Hippocampal formation (tissue), 2 donors: ENCODE measurements at regions not wholly inside any gene's neighbourhood (a gene's known extent, or its start where the extent isn't known, plus 50 kb on each side); places are given as distances from the start of the nearest gene placed in this dataset.
"Not testable (repeated sequence)": the region's sequence is repeated elsewhere in the genome, so short reads cannot be mapped to it uniquely, and the experiment has no call there.

Experiments
- DNase-seq, 2 donors: peaks; one replicate each; lab custom pipeline; 2025; lab: John Stamatoyannopoulos, UW

GRCh38 chr10:80946957-80947726, 409.4 kb downstream of the SH2D4B start:
- DNase-seq: no peak

DNA sequence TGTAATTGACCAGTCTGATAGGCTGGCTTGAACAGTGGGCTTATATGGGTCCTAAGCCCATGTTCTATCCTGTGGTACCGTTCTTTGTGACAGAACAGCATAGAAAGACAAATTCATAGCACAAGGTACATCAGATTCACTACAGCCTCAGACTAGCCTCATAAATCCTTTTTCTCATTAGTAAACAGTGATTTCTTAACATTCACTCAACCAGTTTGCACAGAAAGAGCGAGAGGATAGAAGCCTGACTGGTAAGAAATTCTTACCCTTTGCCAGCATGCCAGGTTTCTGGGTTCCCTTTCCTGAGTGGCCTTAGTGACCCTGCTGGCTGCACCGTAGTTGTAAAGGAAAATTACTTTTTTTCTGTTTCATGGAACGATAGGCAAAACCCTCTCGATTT, 412.1 kb downstream of the SH2D4B start:
- DNase-seq: no peak

DNA sequence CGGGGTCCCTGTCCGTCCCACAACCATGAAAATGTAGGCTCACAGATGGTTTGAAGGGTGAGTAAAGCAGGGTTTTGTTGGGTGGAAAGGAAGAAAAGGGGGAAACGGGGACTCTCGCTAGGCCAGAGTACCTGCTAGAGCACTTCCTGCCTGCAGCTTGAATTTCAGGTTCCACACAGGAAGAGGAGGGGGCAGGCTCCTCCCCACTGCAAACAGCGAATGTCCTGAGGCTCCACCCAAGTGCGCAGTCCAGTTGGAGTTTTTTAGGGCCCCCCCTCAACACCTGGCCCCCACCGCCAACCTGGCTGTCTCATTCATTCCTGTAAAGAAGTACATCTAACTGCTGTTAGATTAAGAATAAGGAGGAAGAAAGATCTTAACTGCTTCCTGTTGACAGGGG, 414.7 kb downstream of the SH2D4B start:
- no peak for DNase-seq

GRCh38 chr10:80957161-80957560, 419.5 kb downstream of the SH2D4B start:
- DNase-seq: no peak

DNA sequence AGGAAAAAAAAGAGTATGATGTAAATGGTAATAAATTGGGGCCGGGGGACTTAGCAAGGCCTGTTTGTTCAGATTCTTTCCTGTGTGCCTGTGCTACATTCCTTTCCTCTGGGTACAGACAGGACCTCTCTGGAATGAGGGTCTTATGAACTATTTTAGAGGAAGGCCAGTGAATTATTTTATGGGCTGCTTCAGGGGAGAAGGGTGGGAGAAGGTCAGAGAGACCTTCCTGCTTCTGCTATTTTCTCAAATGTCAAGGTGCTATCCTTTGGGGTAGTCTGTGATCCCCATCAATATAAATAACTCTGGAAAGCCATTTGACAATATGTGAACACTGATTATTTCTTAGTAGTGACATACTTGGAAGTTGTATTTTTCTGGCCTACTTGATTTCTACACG, 426.5 kb downstream of the SH2D4B start:
- no peak for DNase-seq

DNA sequence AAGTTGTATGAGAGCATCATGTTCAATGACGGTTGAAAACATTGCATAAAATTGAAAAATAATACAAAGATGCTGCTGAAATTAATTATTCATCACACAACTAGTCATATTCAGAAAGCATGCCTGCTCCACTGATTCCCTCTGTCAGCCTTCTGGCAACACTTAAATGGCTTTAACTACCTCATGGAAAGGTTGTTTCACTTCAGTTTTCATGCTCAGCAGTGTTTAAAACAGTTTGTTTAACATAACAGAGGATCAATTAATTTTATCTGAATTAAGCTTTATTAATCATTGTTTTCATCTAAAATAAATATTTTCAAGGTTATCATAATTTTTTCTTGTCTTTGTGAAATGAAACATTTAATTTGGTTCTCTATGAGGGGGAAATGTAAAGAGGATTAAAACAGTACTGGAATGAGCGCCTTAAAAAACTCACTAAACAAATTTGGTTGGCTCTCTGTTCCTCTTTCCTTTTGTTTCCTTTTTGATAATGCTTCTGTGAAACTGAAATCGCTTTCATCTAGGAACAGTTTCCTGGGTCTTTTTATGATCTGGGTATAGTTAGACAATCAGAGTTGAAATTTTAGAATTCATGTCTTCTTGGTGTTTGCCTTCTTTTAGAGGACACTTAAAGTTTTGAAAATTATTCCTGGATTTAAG, 427.4 kb downstream of the SH2D4B start:
- DNase-seq: no peak

- no peak for DNase-seq
These were observed 428.8 kb downstream of the SH2D4B start for GRCh38 chr10:80966326-80966986.

DNA sequence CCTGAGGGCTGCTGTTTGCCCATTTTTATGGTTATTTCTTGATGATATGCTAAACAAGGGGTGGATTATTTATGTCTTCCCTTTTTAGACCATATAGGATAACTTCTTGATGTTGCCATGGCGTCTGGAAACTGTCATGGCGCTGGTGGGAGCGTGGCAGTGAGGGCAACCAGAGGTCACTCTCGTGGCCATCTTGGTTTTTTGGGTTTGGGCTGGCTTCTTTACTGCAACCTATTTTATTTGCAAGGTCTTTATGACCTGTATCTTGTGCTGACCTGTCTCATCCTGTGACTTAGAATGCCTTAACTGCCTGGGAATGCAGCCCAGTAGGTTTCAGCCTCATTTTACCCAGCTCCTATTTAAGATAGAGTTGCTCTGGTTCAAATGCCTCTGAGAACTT, 429.7 kb downstream of the SH2D4B start:
- DNase-seq: not testable (repeated sequence)

DNA sequence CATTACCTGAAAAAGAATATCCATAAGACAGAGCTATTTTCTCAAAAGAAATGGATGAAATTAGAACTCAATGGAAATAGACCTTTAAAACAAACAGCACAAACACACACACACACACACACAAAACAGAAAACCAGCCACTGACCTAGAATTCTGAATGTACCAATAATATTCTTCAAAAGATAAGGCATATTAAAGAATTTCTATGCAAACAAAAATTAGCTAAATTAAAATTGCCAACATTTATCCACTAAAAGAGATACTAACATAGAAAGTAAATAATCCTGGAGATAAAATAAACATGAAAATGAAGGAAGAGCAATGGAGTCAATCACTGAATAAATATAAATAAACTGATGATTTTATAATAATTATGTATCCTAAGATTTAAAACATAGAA, 431.2 kb downstream of the SH2D4B start:
- no peak for DNase-seq

DNA sequence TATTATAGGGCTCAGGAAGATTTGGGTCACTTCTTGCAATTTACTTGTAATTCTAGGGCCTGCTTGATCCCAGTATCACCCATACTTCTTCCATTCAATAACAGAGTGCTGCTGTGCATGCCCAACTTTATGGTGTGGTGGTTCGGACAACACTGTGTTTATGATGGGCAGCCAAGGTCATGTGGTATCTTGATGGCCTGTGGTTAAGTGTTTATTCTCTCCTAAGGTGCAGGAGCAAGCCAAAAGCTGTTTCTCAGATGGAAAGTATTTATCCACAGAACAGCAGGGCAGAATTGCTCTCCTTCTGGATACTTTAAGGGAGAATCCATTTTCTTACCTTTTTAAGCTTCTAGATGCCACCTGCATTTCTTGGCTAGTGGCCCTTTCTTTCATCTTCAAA, 433.8 kb downstream of the SH2D4B start:
- DNase-seq: no peak

DNA sequence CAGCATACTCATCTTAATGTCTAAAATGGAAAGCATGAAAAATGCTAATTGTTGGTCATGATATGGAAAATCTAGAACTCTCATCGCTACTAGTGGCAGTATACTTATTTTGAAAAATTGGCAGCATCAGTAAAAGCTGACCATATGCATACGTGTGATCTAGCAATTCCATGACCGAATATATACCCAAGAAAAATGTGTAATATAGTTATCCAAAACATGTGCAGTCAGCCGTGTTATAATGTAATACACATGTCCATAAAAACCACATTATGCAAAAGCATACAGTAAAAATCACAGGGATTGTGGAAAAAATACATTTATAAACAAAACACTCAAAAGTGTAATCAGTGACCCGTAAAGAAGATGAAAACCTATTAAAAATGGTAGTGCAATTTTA, 439.0 kb downstream of the SH2D4B start:
- no peak for DNase-seq

DNA sequence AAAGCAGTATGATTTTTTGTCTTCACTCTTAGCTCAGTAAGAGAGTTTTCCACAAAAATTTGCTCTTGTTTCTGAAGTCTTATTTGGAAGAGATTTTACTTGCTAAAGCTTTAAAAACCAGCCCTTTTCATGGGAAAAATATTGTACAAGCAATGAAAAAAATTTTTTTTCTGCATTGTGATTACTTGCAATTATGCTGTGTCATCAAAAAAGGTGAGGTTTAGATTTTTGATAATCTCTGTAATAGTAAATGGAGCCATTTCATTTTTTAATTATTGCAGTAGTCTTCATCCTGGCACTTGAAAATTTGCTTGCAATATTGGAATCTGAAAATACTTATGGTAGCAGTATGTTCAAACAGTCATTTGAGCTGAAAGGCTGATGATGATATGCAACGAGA, 447.4 kb downstream of the SH2D4B start:
- no peak for DNase-seq

DNA sequence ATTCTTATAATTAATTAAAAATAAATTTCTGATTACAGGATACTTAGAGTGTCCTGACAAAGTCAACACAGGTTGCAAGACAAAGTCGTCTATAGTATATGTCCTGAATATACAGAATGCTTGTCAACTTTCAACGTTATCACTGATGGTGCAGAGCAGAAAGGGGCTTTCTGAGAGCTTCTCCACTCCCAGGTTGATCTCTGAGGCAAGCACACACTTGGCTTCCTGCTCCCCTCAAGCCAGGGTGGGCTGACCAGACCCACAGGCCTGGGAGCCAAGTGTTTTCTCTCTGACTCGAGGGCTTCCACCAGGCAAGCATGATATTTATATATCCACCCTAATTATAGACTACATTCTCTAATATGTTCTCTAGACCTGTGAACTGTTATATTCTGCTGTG, 448.9 kb downstream of the SH2D4B start:
- no peak for DNase-seq

DNA sequence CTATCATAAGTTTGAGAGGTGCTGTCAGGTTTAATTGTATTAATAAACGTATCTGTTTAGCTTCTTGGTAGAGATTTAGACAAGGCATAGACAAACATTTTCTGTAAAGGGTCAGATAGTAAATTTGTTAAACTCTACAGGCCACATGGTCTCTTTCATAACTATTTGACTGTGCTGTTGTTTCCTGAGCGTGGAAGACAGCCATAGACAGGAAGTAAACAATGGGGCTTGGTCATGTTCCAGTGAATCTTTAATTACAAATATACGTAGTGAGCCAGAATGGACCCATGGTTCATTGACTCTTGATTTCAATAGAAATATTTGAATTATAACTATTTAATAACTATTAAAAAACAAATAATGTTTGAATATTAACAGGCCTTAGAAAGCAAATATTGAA, 451.1 kb downstream of the SH2D4B start:
- DNase-seq: no peak

DNA sequence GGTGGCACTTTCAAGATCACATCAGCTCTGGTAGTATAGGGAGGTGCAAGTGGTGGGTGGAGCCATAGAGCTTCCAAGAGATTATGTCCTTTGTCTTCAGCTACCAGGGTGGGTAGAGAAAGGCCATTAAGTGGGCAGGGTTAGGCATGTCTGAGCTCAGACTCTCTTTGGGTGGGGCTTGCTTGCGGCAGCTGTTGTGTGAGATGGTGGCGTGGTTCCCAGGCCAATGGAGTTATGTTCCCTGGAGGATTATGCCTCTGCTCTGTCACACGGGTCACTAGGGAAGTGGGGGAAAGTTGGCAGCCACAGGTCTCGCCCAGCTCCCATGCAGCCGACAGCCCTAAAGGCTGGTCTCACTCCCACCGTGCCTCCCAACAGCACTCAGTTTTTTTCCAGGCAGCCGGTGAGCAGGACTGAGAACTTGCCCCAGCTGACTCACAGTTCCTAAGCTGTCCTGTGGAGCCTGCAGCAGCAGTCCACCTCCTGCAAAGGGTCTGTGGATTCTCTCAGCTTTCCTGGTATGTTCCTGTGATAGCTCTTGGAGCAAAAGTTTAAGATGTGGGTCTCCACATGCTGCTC, 459.0 kb downstream of the SH2D4B start:
- DNase-seq: no peak

GRCh38 chr10:81000781-81001180, 463.1 kb downstream of the SH2D4B start:
- no peak for DNase-seq

- no peak for DNase-seq
These were observed 464.7 kb downstream of the SH2D4B start for GRCh38 chr10:81002382-81002781.

DNA sequence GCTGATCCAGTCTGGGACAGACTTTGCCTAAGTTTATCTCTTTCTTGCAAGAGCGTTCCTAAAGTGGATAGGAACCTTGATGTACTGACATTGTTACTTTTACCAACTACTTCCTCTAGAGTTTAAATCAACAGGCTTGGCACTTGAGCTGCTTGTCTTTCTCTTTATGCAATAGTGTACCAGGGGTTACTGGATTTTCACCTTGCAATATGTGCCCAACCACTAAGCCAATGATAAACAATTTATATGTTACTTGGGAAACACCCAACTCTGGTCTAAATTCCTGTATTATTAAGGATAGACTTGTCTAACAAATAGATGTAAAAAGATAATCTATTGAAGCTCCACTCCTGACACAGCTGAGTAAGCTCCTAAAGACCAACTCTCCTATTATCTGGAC, 470.2 kb downstream of the SH2D4B start:
- DNase-seq: no peak

DNA sequence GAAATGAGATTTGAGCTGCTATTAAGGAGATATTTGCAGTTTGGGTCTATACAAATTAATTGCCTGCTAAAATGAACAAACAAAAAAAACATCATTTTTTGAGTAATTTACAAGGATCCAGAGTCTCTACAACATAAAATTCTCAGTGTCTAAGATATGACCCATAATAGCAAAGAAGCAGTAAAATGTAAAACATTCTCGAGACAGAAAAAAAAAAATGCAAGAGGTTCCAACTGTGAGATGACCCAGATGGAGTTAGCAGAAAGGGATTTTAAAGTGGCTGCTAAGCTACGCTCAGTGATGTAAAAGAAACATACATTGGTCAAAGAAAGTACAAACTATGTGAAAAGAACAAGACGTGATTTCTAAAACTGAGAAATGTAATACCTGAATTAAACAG, 471.0 kb downstream of the SH2D4B start:
- DNase-seq: no peak

- no peak for DNase-seq
These were observed 471.6 kb downstream of the SH2D4B start for GRCh38 chr10:81009296-81009695.

GRCh38 chr10:81013771-81014170, 476.1 kb downstream of the SH2D4B start:
- DNase-seq: no peak

GRCh38 chr10:81019029-81019890, 481.6 kb downstream of the SH2D4B start:
- peak; percentile 13 to 50 for DNase-seq
